ENCODE measurements at regions not wholly inside any gene's neighbourhood (a gene's known extent, or its start where the extent isn't known, plus 50 kb on each side); places are given as distances from the start of the nearest gene placed in this dataset.

- Histone ChIP-seq H3K4me1 (peaks cover 0 to 5% (median 0%) of the 10 kb centered on the region in 4 donors), H3K9me3 (peaks cover 0 to 8% (median 0%) of the 10 kb centered on the region in 4 donors), H3K27me3 (peaks cover 0 to 15% of the 10 kb centered on the region in 2 donors), H3K36me3 (no peaks in the 10 kb centered on the region), H3K27ac (no peak overlapping the region), H3K4me3 (no peak overlapping the region)
- WGBS, 2 donors: 75 to 85% methylated on average over 4 of the region's 4 CpGs
- no peak for TF ChIP-seq POLR2A (IDR thresholded peaks at IDR 0.05)
- TF ChIP-seq CTCF (IDR thresholded peaks at IDR 0.05): no peak
- TF ChIP-seq EP300 (IDR thresholded peaks at IDR 0.05): no peak
- DNase-seq (ENCODE audit: low spot score in 2 of 2): no peak
These were observed 63.1 kb upstream of the SDK2 start for GRCh38 chr17:73707358-73707757.

GRCh38 chr17:73710095-73710592 is 65.9 kb upstream of the SDK2 start:
- DNase-seq (ENCODE audit: low spot score in 2 of 2): peak in 1 of 2 donors; percentile 85
- no peak overlapping the region for H3K27ac ChIP-seq
- no peak overlapping the region for H3K4me3 ChIP-seq
- H3K9me3 ChIP-seq: peaks cover 0 to 8% (median 0%) of the 10 kb centered on the region in 4 donors
- TF ChIP-seq EP300 (IDR thresholded peaks at IDR 0.05): no peak
- TF ChIP-seq POLR2A (IDR thresholded peaks at IDR 0.05): no peak
- TF ChIP-seq CTCF (IDR thresholded peaks at IDR 0.05): peak; percentile 69 to 87 (median 79)
- no peaks in the 10 kb centered on the region for H3K36me3 ChIP-seq
- peaks cover 0 to 5% (median 0%) of the 10 kb centered on the region in 4 donors for H3K4me1 ChIP-seq
- WGBS, 2 donors: 10 to 16% methylated on average over 15 of the region's 15 CpGs
- H3K27me3 ChIP-seq: peaks cover 0 to 23% of the 10 kb centered on the region in 2 donors

- H3K27ac ChIP-seq: no peak overlapping the region
- no peak for TF ChIP-seq EP300 (IDR thresholded peaks at IDR 0.05)
- no peak for TF ChIP-seq POLR2A (IDR thresholded peaks at IDR 0.05)
- TF ChIP-seq CTCF (IDR thresholded peaks at IDR 0.05): no peak
- no peak for DNase-seq (ENCODE audit: low spot score in 2 of 2)
- peaks cover 0 to 23% of the 10 kb centered on the region in 2 donors for H3K27me3 ChIP-seq
- no peaks in the 10 kb centered on the region for H3K36me3 ChIP-seq
- H3K9me3 ChIP-seq: peaks cover 0 to 8% (median 0%) of the 10 kb centered on the region in 4 donors
- H3K4me3 ChIP-seq: no peak overlapping the region
- H3K4me1 ChIP-seq: peaks cover 0 to 5% (median 0%) of the 10 kb centered on the region in 4 donors
- WGBS, 2 donors: 76 to 82% methylated on average over 5 of the region's 5 CpGs
These were observed 66.9 kb upstream of the SDK2 start for GRCh38 chr17:73711184-73711583.

- no peak overlapping the region for H3K27ac ChIP-seq
- H3K36me3 ChIP-seq: no peaks in the 10 kb centered on the region
- 76 to 81% methylated on average over 8 of the region's 8 CpGs for WGBS, 2 donors
- no peak for DNase-seq (ENCODE audit: low spot score in 2 of 2)
- no peak overlapping the region for H3K4me3 ChIP-seq
- peaks cover 0 to 23% of the 10 kb centered on the region in 2 donors for H3K27me3 ChIP-seq
- peaks cover 0 to 5% (median 0%) of the 10 kb centered on the region in 4 donors for H3K4me1 ChIP-seq
- no peak for TF ChIP-seq CTCF (IDR thresholded peaks at IDR 0.05)
- no peak for TF ChIP-seq EP300 (IDR thresholded peaks at IDR 0.05)
- TF ChIP-seq POLR2A (IDR thresholded peaks at IDR 0.05): no peak
- peaks cover 0 to 8% (median 0%) of the 10 kb centered on the region in 4 donors for H3K9me3 ChIP-seq
These were observed 67.7 kb upstream of the SDK2 start for GRCh38 chr17:73711916-73712315.

GRCh38 chr17:73713136-73713535 is 68.9 kb upstream of the SDK2 start:
- 19 to 31% methylated on average over 9 of the region's 9 CpGs for WGBS, 2 donors
- no peak for DNase-seq (ENCODE audit: low spot score in 2 of 2)
- H3K27me3 ChIP-seq: peaks cover 0 to 23% of the 10 kb centered on the region in 2 donors
- no peaks in the 10 kb centered on the region for H3K9me3 ChIP-seq
- no peak overlapping the region for H3K27ac ChIP-seq
- H3K36me3 ChIP-seq: no peaks in the 10 kb centered on the region
- no peak for TF ChIP-seq EP300 (IDR thresholded peaks at IDR 0.05)
- TF ChIP-seq POLR2A (IDR thresholded peaks at IDR 0.05): no peak
- no peak for TF ChIP-seq CTCF (IDR thresholded peaks at IDR 0.05)
- no peak overlapping the region for H3K4me3 ChIP-seq
- H3K4me1 ChIP-seq: peaks cover 0 to 5% (median 0%) of the 10 kb centered on the region in 4 donors

All from tibial nerve (tissue), 4 donors.